ENCODE measurements at regions not wholly inside any gene's neighbourhood (a gene's known extent, or its start where the extent isn't known, plus 50 kb on each side); places are given as distances from the start of the nearest gene placed in this dataset.

DNA sequence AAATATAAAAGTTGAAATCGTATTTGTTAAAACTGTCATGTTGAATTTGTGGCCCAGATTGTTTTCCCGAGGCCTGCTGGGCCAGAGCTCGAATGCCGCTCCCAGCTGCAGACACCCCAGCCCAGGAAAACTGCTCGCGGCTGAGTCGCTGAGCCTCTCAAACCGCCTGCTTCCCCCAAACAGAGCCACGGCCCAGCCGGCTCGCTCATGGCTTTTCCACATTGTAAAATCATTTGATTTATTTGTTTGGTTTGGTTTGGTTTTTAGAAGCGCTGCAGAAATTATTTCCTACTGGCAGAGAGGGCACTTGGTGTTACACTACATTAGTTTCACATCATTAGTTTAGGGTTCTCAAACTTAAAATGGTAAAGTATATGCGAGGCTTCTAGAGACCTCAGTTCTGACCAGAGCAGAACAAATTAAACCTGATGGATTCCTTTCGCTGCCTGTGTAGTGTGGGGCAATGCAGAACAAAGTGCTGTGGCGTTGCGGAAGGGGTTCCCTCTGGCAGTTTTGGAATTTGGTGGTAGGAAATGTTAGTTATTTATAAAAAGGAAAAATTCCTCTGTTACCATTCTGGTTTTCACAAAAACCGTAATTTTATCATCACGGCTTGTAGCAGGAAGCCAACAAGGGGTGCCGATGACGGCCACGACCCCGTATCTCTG lies 156.5 kb upstream of the PITX1 start:
- TF ChIP-seq, protein P1, sequence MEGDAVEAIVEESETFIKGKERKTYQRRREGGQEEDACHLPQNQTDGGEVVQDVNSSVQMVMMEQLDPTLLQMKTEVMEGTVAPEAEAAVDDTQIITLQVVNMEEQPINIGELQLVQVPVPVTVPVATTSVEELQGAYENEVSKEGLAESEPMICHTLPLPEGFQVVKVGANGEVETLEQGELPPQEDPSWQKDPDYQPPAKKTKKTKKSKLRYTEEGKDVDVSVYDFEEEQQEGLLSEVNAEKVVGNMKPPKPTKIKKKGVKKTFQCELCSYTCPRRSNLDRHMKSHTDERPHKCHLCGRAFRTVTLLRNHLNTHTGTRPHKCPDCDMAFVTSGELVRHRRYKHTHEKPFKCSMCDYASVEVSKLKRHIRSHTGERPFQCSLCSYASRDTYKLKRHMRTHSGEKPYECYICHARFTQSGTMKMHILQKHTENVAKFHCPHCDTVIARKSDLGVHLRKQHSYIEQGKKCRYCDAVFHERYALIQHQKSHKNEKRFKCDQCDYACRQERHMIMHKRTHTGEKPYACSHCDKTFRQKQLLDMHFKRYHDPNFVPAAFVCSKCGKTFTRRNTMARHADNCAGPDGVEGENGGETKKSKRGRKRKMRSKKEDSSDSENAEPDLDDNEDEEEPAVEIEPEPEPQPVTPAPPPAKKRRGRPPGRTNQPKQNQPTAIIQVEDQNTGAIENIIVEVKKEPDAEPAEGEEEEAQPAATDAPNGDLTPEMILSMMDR (IDR thresholded peaks at IDR 0.05): no peak
- TF ChIP-seq POLR2A (IDR thresholded peaks at IDR 0.05): no peak
- no peak for TF ChIP-seq POLR2AphosphoS5 (IDR thresholded peaks at IDR 0.05)
- no peak for TF ChIP-seq EP300 (IDR thresholded peaks at IDR 0.05)
